PC-3 (cell line): ENCODE measurements at regions not wholly inside any gene's neighbourhood (a gene's known extent, or its start where the extent isn't known, plus 50 kb on each side); places are given as distances from the start of the nearest gene placed in this dataset.

Experiments
- ATAC-seq: fragments of 200-7000 bp; cut with Tn5 transposase; 2 replicates; pipeline ENCODE4 v1.9.1; 2020; ENCODE audit warnings: mild to moderate bottlenecking, moderate library complexity
- BruUV-seq: library from RNA; stranded (reverse); fragments of 400-500 nt; replicated peaks from 2 replicates; lab custom pipeline; 2021; lab: Mats Ljungman, UMichigan
- CTCF ChIA-PET: fragments of 300-600 bp; sonication (Branson Sonifier 250); formaldehyde crosslinking; loops from one replicate; lab custom pipeline; 2022; ENCODE audit warnings: antibody characterized with exemption; lab: Charles Lee
- POLR2A ChIA-PET: fragments of 300-600 bp; sonication (Branson Sonifier 250); formaldehyde crosslinking; loops from one replicate; lab custom pipeline; 2022; ENCODE audit warnings: antibody characterized with exemption; ENCODE audit not compliant: unreplicated experiment; lab: Charles Lee
- DNase-seq: peaks from one replicate; pipeline ENCODE4 v3.0.0-alpha.2; 2015
- H2AFZ ChIP-seq: fragments of 300-600 bp; sonication (generic); 2 replicates; pipeline ENCODE4 v1.6.0; 2016; ENCODE audit warnings: antibody characterized with exemption, low read length
- H3F3A ChIP-seq: fragments of 300-600 bp; sonication (generic); one replicate; pipeline ENCODE4 v1.6.0; 2017; ENCODE audit warnings: antibody characterized with exemption, low read length, control low read depth, mild to moderate bottlenecking; ENCODE audit not compliant: unreplicated experiment
- H3K27ac ChIP-seq: fragments of 300-600 bp; sonication (generic); 2 replicates; pipeline ENCODE4 v1.5.1; 2016; ENCODE audit warnings: mild to moderate bottlenecking, low read length
- H3K27me3 ChIP-seq: fragments of 300-600 bp; sonication (generic); 2 replicates; pipeline ENCODE4 v1.6.1; 2016; ENCODE audit warnings: low read length, mixed read lengths
- H3K36me3 ChIP-seq: fragments of 300-600 bp; sonication (generic); 2 replicates; pipeline ENCODE4 v1.6.1; 2016; ENCODE audit warnings: low read depth, mixed run types, low read length, mixed read lengths
- H3K4me1 ChIP-seq: fragments of 300-600 bp; sonication (generic); 2 replicates; pipeline ENCODE4 v1.5.1; 2016; ENCODE audit warnings: low read length; ENCODE audit not compliant: insufficient read depth
- H3K4me2 ChIP-seq: fragments of 300-600 bp; sonication (generic); 2 replicates; pipeline ENCODE4 v1.6.0; 2016; ENCODE audit warnings: low read length
- H3K4me3 ChIP-seq: fragments of 300-600 bp; sonication (generic); 2 replicates; pipeline ENCODE4 v1.5.1; 2016; ENCODE audit warnings: mild to moderate bottlenecking, low read length, mixed read lengths
- H3K79me2 ChIP-seq: fragments of 300-600 bp; sonication (generic); 2 replicates; pipeline ENCODE4 v1.6.1; 2017; ENCODE audit warnings: low read length, mixed read lengths
- H3K9ac ChIP-seq: fragments of 300-600 bp; sonication (generic); 2 replicates; pipeline ENCODE4 v1.6.0; 2016; ENCODE audit warnings: mild to moderate bottlenecking, low read length
- H3K9me2 ChIP-seq: fragments of 300-600 bp; sonication (generic); replicated peaks from 2 replicates; pipeline ENCODE4 v1.6.1; 2016; ENCODE audit warnings: mixed run types, low read length, mixed read lengths
- H3K9me3 ChIP-seq: fragments of 300-600 bp; sonication (generic); 2 replicates; pipeline ENCODE4 v1.6.1; 2016; ENCODE audit warnings: low read length, mixed read lengths
- H4K20me1 ChIP-seq: fragments of 300-600 bp; sonication (generic); 2 replicates; pipeline ENCODE4 v1.6.1; 2016; ENCODE audit warnings: low read length, mixed read lengths
- EZH2 ChIP-seq: fragments of 300-600 bp; sonication (generic); IDR thresholded peaks from one replicate; pipeline ENCODE4 v1.6.1; 2017; ENCODE audit warnings: antibody characterized with exemption, mild to moderate bottlenecking, low read length; ENCODE audit not compliant: unreplicated experiment
- EZH2phosphoT487 ChIP-seq: fragments of 300-600 bp; sonication (generic); IDR thresholded peaks from 2 replicates; pipeline ENCODE4 v1.6.1; 2018; ENCODE audit warnings: mild to moderate bottlenecking, antibody characterized with exemption, low read length, borderline replicate concordance
- intact Hi-C: fragments of 100-400 bp; cut with micrococcal nuclease; formaldehyde crosslinking; loops from 2 replicates; pipeline ENCODE4 v1.9.0; 2023
- TF ChIP-seq, protein P1 (sequence below): fragments of 300-600 bp; sonication (generic); conservative IDR thresholded peaks from 2 replicates; pipeline ENCODE4 v1.5.1; 2017; ENCODE audit warnings: antibody characterized with exemption, low read depth, mild to moderate bottlenecking, low read length

DNA sequence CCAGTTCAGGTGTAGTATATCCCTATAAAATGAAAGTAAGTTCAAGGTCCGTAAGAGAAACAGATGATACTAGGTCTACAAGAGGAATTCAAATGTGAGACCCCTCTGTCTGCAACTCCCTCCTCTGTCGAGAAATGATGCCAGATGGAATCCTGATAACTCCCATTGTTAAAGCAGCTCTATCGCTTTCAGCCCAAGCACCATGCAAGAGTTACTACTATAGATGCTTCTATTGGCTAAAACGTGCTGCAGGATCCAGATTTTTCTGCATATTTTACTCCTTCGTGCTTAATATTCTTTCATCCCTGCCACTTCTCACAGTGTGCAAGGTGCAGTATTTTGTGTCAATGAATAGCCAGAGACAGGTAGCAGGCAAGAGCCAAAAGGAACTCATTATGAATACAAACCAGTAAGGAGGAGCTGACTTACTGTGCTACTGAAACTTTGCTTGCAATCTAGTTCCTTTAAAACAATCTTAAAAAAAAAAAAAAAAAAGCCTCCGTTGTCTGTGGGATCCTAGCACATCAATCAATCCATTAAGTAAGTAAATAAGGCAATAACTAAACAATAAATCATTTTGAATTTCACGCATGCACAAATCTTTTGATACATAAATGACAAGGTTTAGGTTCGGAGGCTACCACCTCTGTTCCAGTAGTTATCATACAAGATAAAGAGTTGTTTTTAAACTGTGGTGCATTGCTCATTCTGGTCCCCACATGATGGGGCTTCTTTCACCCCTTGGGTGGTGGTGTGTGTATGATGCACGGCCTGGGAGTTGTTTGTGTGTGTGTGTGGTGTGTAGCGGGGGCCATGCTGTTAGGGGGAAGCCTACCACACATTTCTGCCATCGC lies 151.1 kb upstream of the MPDZ start:
- Histone ChIP-seq H3K27me3 (no peaks in the 10 kb centered on the region), H3K27ac (no peak overlapping the region), H3K4me3 (no peak overlapping the region), H4K20me1 (no peaks in the 10 kb centered on the region), H2AFZ (no peak overlapping the region), H3K9me2 (no peaks in the 10 kb centered on the region), H3K9ac (no peak overlapping the region), H3K9me3 (no peaks in the 10 kb centered on the region), H3K36me3 (no peaks in the 10 kb centered on the region), H3K4me1 (no peaks in the 10 kb centered on the region), H3K4me2 (no peak overlapping the region), H3K79me2 (no peaks in the 10 kb centered on the region), H3F3A (no peaks in the 10 kb centered on the region)
- intact Hi-C loops, result no loop called here
- CTCF ChIA-PET, result no interaction called here
- no peak for DNase-seq
- no peak for ATAC-seq
- TF ChIP-seq EZH2 (no peak), EZH2phosphoT487 (no peak)
- TF ChIP-seq, protein P1, sequence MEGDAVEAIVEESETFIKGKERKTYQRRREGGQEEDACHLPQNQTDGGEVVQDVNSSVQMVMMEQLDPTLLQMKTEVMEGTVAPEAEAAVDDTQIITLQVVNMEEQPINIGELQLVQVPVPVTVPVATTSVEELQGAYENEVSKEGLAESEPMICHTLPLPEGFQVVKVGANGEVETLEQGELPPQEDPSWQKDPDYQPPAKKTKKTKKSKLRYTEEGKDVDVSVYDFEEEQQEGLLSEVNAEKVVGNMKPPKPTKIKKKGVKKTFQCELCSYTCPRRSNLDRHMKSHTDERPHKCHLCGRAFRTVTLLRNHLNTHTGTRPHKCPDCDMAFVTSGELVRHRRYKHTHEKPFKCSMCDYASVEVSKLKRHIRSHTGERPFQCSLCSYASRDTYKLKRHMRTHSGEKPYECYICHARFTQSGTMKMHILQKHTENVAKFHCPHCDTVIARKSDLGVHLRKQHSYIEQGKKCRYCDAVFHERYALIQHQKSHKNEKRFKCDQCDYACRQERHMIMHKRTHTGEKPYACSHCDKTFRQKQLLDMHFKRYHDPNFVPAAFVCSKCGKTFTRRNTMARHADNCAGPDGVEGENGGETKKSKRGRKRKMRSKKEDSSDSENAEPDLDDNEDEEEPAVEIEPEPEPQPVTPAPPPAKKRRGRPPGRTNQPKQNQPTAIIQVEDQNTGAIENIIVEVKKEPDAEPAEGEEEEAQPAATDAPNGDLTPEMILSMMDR, result no peak
- POLR2A ChIA-PET, result no interaction called here
- no TSS peak for BruUV-seq

DNA sequence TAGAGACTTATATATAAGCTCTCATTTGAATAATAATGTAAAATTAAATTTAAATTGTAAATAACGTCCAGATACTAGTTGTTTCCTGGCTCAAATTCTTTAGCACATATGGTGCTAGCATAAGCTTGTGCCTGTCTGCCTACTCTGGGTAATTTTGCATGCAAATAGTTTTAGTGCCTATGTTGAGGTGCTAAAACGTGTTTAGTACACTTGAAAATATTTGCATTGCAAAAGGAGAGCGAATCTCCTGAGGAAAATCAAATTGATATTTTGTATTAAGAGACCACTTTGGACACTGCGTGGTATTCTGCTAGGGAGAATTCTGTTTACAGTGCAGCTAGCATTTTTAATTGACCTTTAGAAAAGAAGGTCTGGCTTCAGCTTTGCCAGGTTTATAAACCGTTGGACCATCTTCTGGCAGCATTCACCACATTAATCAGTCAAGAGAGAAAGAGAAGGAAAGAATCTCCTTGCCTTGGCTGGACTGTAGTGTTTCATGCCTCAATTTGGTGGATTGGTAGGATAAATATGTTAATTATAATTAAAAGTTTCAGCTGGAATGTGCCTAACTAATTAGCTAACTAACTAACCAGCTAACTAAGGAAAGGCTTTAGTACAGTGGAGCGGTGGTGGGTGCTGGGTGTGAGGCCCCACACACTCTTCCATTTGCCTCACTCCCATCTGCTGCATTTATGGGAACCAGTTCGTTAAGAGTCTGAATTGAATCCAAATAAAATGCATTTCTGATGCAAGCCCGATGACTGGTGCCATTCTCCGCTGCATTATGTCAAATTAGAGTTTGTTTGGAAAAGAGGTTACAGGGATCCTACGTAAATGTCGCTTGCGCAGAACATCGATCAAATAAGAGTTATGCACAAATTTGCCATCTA lies 150.1 kb upstream of the MPDZ start:
- BruUV-seq, result no TSS peak
- ChIA-PET CTCF (interaction anchor here (0.7 kb wide), 1 partner anchor 924 kb away, joined by 3 read pairs; no protein-coding TSS in a partner anchor), POLR2A (no interaction called here)
- DNase-seq, result no peak
- no peak for ATAC-seq
- Histone ChIP-seq H3K27me3 (no peaks in the 10 kb centered on the region), H3K9me3 (no peaks in the 10 kb centered on the region), H3K79me2 (no peaks in the 10 kb centered on the region), H3K9ac (no peak overlapping the region), H3K4me1 (no peaks in the 10 kb centered on the region), H4K20me1 (no peaks in the 10 kb centered on the region), H3K4me3 (no peak overlapping the region), H2AFZ (no peak overlapping the region), H3K36me3 (no peaks in the 10 kb centered on the region), H3K9me2 (no peaks in the 10 kb centered on the region), H3K27ac (no peak overlapping the region), H3F3A (no peaks in the 10 kb centered on the region), H3K4me2 (no peak overlapping the region)
- TF ChIP-seq, protein P1, result no peak
- intact Hi-C loops, result loop anchor here (10.0 kb wide), 1 partner anchor 215 kb away; no protein-coding TSS in a partner anchor
